ENCODE measurements at regions not wholly inside any gene's neighbourhood (a gene's known extent, or its start where the extent isn't known, plus 50 kb on each side); places are given as distances from the start of the nearest gene placed in this dataset.

- intact Hi-C loops (cut with DNase I) = no loop called here
- Histone ChIP-seq H3K27me3 (no peaks in the 10 kb centered on the region), H3K9me3 (no peaks in the 10 kb centered on the region), H3K27ac (no peak overlapping the region), H3K4me1 (no peaks in the 10 kb centered on the region), H3K36me3 (replicated peaks in 1 of 2; ENCODE audit: insufficient read depth in 1 of 2, low read depth in 2 of 2) (no peaks in the 10 kb centered on the region), H3K4me3 (no peak overlapping the region)
- 0 to 14% methylated on average over 1 of the region's 1 CpG for WGBS, 2 donors
- DNase-seq = no peak
- no peak for TF ChIP-seq CTCF (IDR thresholded peaks at IDR 0.05)
- TF ChIP-seq POLR2A (IDR thresholded peaks at IDR 0.05) = no peak
- no peak for ATAC-seq
These were observed 324.8 kb upstream of the MAP3K7 start for GRCh38 chr6:90911642-90912041.

GRCh38 chr6:90910893-90911292, 324.0 kb upstream of the MAP3K7 start:
- H3K9me3 ChIP-seq = no peaks in the 10 kb centered on the region
- H3K27me3 ChIP-seq = no peaks in the 10 kb centered on the region
- DNase-seq (no peak), ATAC-seq (no peak)
- no peaks in the 10 kb centered on the region for H3K4me1 ChIP-seq
- intact Hi-C loops (cut with DNase I) = no loop called here
- H3K4me3 ChIP-seq = no peak overlapping the region
- TF ChIP-seq CTCF (IDR thresholded peaks at IDR 0.05) (no peak), POLR2A (IDR thresholded peaks at IDR 0.05) (no peak)
- WGBS, 2 donors = 89 to 98% methylated on average over 6 of the region's 6 CpGs
- H3K27ac ChIP-seq = no peak overlapping the region
- no peaks in the 10 kb centered on the region for H3K36me3 ChIP-seq (replicated peaks in 1 of 2; ENCODE audit: insufficient read depth in 1 of 2, low read depth in 2 of 2)

- TF ChIP-seq CTCF (IDR thresholded peaks at IDR 0.05) (no peak), POLR2A (IDR thresholded peaks at IDR 0.05) (no peak)
- H3K4me1 ChIP-seq = no peaks in the 10 kb centered on the region
- H3K9me3 ChIP-seq = no peaks in the 10 kb centered on the region
- H3K36me3 ChIP-seq (replicated peaks in 1 of 2; ENCODE audit: insufficient read depth in 1 of 2, low read depth in 2 of 2) = no peaks in the 10 kb centered on the region
- 59 to 60% methylated on average over 4 of the region's 4 CpGs for WGBS, 2 donors
- no peaks in the 10 kb centered on the region for H3K27me3 ChIP-seq
- H3K4me3 ChIP-seq = no peak overlapping the region
- intact Hi-C loops (cut with DNase I) = no loop called here
- H3K27ac ChIP-seq = no peak overlapping the region
- ATAC-seq = no peak
- no peak for DNase-seq
These were observed 321.2 kb upstream of the MAP3K7 start for GRCh38 chr6:90907931-90908655.

- TF ChIP-seq CTCF (IDR thresholded peaks at IDR 0.05) (no peak), POLR2A (IDR thresholded peaks at IDR 0.05) (no peak)
- Histone ChIP-seq H3K27ac (no peak overlapping the region), H3K27me3 (no peaks in the 10 kb centered on the region), H3K36me3 (replicated peaks in 1 of 2; ENCODE audit: insufficient read depth in 1 of 2, low read depth in 2 of 2) (no peaks in the 10 kb centered on the region), H3K4me3 (no peak overlapping the region), H3K4me1 (no peaks in the 10 kb centered on the region), H3K9me3 (no peaks in the 10 kb centered on the region)
- DNase-seq (no peak), ATAC-seq (no peak)
- WGBS, 2 donors = 32 to 33% methylated on average over 3 of the region's 3 CpGs
- intact Hi-C loops (cut with DNase I) = no loop called here
These were observed 318.5 kb upstream of the MAP3K7 start for GRCh38 chr6:90905351-90905750.

GRCh38 chr6:90900034-90900433, 313.2 kb upstream of the MAP3K7 start:
- DNase-seq = no peak
- Histone ChIP-seq H3K27ac (no peak overlapping the region), H3K27me3 (no peaks in the 10 kb centered on the region), H3K36me3 (replicated peaks in 1 of 2; ENCODE audit: insufficient read depth in 1 of 2, low read depth in 2 of 2) (no peaks in the 10 kb centered on the region), H3K9me3 (no peaks in the 10 kb centered on the region), H3K4me3 (no peak overlapping the region), H3K4me1 (no peaks in the 10 kb centered on the region)
- intact Hi-C loops (cut with DNase I) = no loop called here
- no peak for ATAC-seq
- 57 to 79% methylated on average over 2 of the region's 2 CpGs for WGBS, 2 donors
- TF ChIP-seq POLR2A (IDR thresholded peaks at IDR 0.05) (no peak), CTCF (IDR thresholded peaks at IDR 0.05) (no peak)

Data from body of pancreas (tissue), 4 donors.